ENCODE measurements at regions not wholly inside any gene's neighbourhood (a gene's known extent, or its start where the extent isn't known, plus 50 kb on each side); places are given as distances from the start of the nearest gene placed in this dataset.

GRCh38 chr17:20797292-20797691, 217.8 kb downstream of the CDRT15L2 start:
- no peak for TF ChIP-seq HDAC2 (IDR thresholded peaks at IDR 0.05)
- TF ChIP-seq RNF2 (IDR thresholded peaks at IDR 0.05; ENCODE audit: borderline replicate concordance, low read depth) = no peak
- no peak for TF ChIP-seq CTCF (IDR thresholded peaks at IDR 0.05)
- no peak for TF ChIP-seq POLR2A (IDR thresholded peaks at IDR 0.05; ENCODE audit: low read length)
- TF ChIP-seq CHD4 (IDR thresholded peaks at IDR 0.05; ENCODE audit: borderline replicate concordance) = no peak
- TF ChIP-seq FOSL2 (IDR thresholded peaks at IDR 0.05) = no peak
- no peak for TF ChIP-seq FOSL2 (CRISPR knock-in tag; IDR thresholded peaks at IDR 0.05)
- no peak for TF ChIP-seq SREBF2 (IDR thresholded peaks at IDR 0.05)
- TF ChIP-seq RFX5 (IDR thresholded peaks at IDR 0.05) = no peak
- TF ChIP-seq ZSCAN20 (CRISPR knock-in tag; IDR thresholded peaks at IDR 0.05) = no peak
- no peak for TF ChIP-seq E2F6 (IDR thresholded peaks at IDR 0.05; ENCODE audit: borderline replicate concordance, low read depth)
- TF ChIP-seq HMGXB4 (CRISPR knock-in tag; IDR thresholded peaks at IDR 0.05; ENCODE audit: borderline replicate concordance) = no peak

Measured in A549 (cell line).